GM19372 (cell line): ENCODE measurements at regions not wholly inside any gene's neighbourhood (a gene's known extent, or its start where the extent isn't known, plus 50 kb on each side); places are given as distances from the start of the nearest gene placed in this dataset.

Experiments
- ATAC-seq: cut with Tn5 transposase; IDR thresholded peaks from one replicate; pipeline ENCODE4 v1.9.1; 2021; ENCODE audit warnings: mild to moderate bottlenecking, low read depth, moderate library complexity; ENCODE audit not compliant: unreplicated experiment

GRCh38 chr7:131225619-131226513, 101.8 kb upstream of the MKLN1 start:
- no peak for ATAC-seq

GRCh38 chr7:131226514-131226865, 101.2 kb upstream of the MKLN1 start:
- ATAC-seq = no peak

GRCh38 chr7:131231381-131232220, 96.1 kb upstream of the MKLN1 start:
- peak; percentile 71 for ATAC-seq

- ATAC-seq = no peak
Measured at GRCh38 chr7:131232768-131233167, 94.9 kb upstream of the MKLN1 start.

GRCh38 chr7:131233193-131233592, 94.5 kb upstream of the MKLN1 start:
- no peak for ATAC-seq

GRCh38 chr7:131234719-131235488, 92.8 kb upstream of the MKLN1 start:
- no peak for ATAC-seq

- no peak for ATAC-seq
Measured at GRCh38 chr7:131235489-131236317, 92.0 kb upstream of the MKLN1 start.

- no peak for ATAC-seq
Measured at GRCh38 chr7:131236318-131236672, 91.4 kb upstream of the MKLN1 start.

- ATAC-seq = no peak
Measured at GRCh38 chr7:131238347-131238931, 89.2 kb upstream of the MKLN1 start.

GRCh38 chr7:131241386-131241785, 86.3 kb upstream of the MKLN1 start:
- ATAC-seq = no peak

- no peak for ATAC-seq
Measured at GRCh38 chr7:131242123-131242650, 85.5 kb upstream of the MKLN1 start.

- no peak for ATAC-seq
Measured at GRCh38 chr7:131244259-131244852, 83.3 kb upstream of the MKLN1 start.

GRCh38 chr7:131249003-131249402, 78.7 kb upstream of the MKLN1 start:
- ATAC-seq = no peak

- no peak for ATAC-seq
Measured at GRCh38 chr7:131249483-131249882, 78.2 kb upstream of the MKLN1 start.

GRCh38 chr7:131250331-131250730, 77.3 kb upstream of the MKLN1 start:
- no peak for ATAC-seq

GRCh38 chr7:131251371-131251770, 76.3 kb upstream of the MKLN1 start:
- ATAC-seq = no peak

- no peak for ATAC-seq
Measured at GRCh38 chr7:131252976-131253375, 74.7 kb upstream of the MKLN1 start.

GRCh38 chr7:131254211-131254610, 73.5 kb upstream of the MKLN1 start:
- ATAC-seq = no peak

GRCh38 chr7:131255242-131255641, 72.4 kb upstream of the MKLN1 start:
- no peak for ATAC-seq
